ENCODE measurements at regions not wholly inside any gene's neighbourhood (a gene's known extent, or its start where the extent isn't known, plus 50 kb on each side); places are given as distances from the start of the nearest gene placed in this dataset.

DNA sequence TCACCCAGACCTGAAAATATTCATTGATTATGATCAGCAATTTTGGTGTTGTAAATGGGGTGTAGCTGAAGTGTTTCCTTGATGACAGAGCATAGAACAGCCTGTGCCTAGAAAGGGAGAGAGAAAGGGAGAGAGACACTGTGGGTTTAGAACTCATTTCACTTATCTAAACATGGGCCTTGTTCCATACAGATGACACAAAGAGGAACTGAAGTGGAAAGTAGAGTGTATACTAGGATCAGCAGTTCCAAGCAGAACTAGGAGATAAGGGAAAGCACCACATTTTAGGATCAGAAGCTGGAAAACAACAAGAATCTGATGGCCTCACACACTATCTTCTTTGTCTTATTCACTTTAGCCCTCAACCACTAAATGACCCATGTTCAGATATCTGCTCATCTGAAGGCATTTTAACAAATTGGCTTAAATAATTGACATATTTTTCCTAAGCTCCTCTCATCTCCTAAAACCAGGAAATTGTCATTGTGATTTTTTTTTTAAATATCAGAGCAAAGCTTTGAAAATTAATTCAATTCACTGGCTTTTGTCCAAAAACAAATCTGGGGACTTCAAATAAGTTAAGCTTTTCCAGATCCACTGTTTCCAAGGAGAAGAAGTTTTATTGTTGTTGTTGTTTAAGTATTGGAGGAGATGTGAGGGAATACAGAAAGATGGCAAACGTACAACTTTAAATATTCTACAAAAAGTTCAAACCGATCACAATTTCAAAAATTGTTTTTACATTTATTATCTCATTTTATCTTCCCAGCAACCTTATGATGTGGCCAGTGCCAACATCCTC lies 103.8 kb downstream of the LYPLAL1 start:
- no peak for DNase-seq (ENCODE audit: low spot score)

DNA sequence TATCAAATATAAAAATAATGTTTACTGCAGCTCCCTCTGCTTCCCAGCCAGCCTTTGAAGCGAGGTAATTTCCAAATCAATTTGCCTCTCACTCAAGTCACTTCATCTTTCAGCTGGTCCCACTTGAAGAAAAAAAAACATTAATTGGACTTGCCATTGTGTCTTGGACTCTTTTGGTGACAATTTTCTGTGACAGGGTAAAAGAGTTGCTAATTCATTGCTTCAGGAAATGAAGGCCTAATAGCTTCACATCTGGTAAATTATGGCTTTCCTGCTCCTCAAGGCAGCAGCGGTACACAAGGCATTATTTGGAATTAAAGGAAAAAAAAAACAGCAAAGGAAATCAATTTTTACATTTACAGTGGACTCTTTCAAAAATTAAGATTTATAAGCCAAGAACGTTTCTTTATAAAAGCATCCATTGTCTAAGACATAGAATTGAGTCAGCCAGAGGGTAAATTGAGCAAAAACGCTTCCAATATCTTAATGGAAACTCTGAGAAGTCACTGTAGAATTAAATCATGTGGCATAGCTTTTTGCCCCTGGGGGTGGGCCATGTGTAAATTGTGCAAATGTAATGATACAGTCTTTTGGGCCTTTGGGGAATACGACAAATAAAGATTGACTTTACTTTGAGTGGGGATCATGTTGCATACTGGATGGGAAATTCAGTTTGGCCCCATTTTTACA lies 102.5 kb downstream of the LYPLAL1 start:
- DNase-seq (ENCODE audit: low spot score): no peak

DNA sequence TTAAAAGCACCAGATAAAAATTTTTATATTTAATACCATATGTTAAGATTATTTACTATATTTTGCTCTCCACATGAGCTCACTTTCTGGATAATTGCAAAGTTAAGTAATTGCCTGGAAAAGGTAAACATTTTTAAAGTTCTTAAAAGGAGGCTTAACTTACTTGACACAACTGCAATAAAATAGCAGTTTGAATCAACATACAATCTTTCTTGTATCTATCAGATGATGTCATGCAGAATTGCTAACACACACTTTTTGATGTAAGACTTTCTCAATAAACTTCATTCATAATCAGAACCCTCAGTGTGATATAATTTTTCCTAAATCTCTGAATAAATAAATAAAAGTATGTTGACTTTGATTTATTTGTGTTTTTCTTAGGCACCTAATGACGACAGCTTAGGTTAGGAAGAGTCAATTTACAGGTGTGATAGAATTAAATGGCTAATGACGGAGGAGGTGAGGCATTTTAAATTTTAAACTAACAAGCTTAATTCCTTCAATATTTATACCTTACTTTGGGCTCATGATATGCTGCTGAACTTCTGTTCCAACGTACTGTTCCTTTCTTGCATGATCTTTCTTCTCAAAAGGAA lies 99.5 kb downstream of the LYPLAL1 start:
- DNase-seq (ENCODE audit: low spot score): no peak

DNA sequence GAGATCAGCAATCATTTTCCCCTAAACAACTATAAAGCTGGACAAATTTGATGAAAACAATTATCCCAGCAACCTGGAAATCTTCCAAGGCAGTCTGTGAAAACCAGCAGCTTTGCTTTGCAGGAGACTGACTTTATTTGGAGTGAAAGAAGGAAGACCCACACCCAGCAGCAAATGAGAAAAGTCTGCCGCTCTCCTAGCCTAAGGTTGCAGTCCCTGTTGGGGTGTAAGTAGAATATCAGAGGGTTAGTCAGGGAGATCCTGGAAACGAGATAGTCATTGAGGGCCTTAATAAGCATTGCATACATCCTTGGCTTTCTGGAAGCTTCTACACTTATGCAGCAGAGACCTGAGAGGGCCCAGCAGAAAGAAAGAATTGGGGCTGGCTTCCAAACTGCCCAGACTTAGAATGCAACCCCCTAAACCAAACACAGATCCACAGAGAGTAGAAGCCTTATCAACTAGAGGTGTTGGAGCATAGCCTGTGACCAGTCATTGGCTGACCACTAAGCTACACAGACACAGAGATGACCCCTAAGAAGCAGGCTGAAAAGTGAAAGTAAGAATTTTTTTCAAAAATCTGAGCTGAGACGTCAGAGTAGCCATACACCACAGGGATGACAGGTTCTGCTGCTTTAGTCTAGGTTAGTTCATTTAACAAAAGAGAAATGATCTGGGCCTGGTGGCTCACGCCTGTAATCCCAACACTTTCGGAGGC lies 98.3 kb downstream of the LYPLAL1 start:
- DNase-seq (ENCODE audit: low spot score): no peak

DNA sequence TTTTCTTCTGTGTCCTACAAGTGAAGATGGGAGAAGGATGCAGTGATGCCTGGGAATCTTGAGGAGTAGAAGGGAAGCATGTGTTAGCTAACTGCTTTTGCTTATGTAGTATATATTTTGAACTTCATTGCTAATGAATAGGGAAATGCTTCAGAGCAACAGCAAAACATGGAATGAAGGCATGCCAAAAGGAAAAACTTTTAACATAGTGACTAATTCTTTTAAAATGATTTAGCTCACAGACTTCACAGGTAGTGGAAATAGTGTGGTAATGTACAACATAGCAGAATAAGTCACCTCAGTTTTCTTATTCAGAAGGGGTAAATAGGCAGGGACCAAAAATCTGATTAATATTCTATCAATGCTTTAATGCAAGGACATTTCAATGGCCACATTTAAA lies 95.5 kb downstream of the LYPLAL1 start:
- DNase-seq (ENCODE audit: low spot score): no peak

DNA sequence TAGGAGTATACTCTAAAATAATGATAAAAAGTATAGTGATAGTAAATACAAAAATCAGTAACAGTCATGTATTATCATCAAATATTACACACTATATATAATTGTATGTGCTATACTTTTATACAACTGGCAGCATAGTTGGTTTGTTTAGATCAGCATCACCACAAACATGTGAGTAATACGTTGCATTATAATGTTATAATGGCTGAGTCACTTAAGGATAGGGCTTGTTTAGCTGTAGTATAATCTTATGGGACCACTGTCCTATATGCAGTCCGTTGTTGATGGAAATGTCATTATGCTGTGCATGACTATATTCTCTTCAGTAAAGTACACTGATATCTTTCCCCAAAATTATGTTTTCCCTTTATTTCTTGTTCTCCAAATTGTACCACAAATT lies 92.8 kb downstream of the LYPLAL1 start:
- no peak for DNase-seq (ENCODE audit: low spot score)

DNA sequence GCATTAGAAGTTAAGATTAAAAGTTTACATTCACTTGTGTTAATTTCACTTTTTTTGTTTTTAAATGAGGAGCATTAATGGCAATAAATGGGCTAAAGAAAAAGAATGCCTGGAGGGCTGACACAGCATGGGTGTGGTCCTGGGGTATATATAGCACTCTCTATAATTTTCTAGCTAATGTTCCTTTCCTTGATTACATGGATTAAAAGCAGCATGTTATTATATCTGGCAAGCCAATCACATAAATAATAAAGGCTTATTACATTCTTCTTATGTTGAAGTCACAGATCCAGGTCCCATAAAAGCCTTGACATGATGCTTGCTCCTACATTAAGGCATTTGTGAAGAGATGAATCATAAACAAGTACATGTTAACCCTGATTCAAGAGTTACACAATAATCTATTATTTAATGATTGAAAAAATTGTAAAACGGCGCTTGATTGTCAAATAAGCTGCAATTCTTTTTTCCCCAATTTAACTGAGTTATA lies 91.4 kb downstream of the LYPLAL1 start:
- no peak for DNase-seq (ENCODE audit: low spot score)

DNA sequence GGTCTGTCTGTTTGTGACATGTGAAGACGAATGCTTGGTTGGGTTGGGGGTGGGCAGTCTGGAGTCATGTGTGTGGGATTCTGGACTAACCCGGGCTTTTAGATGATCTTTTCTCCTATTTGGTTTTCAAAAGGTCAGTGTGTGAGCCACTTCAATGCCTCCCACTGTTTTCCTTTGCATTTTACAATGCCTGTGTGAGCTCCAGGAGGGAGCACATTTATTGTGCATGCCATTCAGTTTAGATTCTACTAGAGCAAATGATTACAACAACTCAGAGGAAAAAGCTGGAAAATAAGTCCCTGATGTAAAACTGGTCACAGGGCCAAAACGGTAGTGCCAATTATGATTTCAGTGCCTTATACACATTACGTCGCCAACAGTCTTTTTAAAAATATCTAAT lies 90.9 kb downstream of the LYPLAL1 start:
- DNase-seq (ENCODE audit: low spot score): no peak
